IPS-18c (cell line): ENCODE measurements at regions not wholly inside any gene's neighbourhood (a gene's known extent, or its start where the extent isn't known, plus 50 kb on each side); places are given as distances from the start of the nearest gene placed in this dataset.
"Not testable (repeated sequence)": the region's sequence is repeated elsewhere in the genome, so short reads cannot be mapped to it uniquely, and the experiment has no call there.

ENCODE experiments used
- H3K4me3 ChIP-seq: 2 replicates; pipeline ENCODE4 v1.7.0; 2013; ENCODE audit warnings: low read depth, mild to moderate bottlenecking, low read length, moderate library complexity; ENCODE audit not compliant: insufficient read depth
- H3K9me3 ChIP-seq: one replicate; pipeline ENCODE4 v1.6.1; 2013; ENCODE audit warnings: mild to moderate bottlenecking, low read length, moderate library complexity; ENCODE audit not compliant: control insufficient read depth, insufficient read depth

DNA sequence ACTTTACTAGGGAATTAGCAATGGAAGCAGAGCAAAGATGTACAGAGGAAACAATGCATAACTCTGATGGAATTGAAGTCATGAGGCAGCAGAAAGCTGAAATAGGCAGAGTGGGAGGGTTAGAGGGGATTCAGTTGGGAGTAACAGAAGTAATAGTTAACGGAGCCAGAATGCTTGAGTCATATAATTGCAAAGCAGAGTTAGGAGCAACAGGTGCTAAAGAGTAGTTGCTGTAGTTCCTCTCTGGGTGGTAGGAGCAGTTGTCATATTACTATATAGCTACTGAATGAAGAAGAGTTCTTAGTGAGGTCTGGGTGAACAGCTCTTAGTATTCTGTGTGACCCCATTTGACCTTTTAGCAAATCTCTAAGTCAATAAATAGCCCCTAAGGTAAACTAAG is 592.9 kb upstream of the CHD1 start:
- not testable (repeated sequence) for H3K4me3 ChIP-seq, H3K9me3 ChIP-seq

- H3K4me3 ChIP-seq, H3K9me3 ChIP-seq: not testable (repeated sequence)
Observed at GRCh38 chr5:99515864-99516490, 587.2 kb upstream of the CHD1 start.

DNA sequence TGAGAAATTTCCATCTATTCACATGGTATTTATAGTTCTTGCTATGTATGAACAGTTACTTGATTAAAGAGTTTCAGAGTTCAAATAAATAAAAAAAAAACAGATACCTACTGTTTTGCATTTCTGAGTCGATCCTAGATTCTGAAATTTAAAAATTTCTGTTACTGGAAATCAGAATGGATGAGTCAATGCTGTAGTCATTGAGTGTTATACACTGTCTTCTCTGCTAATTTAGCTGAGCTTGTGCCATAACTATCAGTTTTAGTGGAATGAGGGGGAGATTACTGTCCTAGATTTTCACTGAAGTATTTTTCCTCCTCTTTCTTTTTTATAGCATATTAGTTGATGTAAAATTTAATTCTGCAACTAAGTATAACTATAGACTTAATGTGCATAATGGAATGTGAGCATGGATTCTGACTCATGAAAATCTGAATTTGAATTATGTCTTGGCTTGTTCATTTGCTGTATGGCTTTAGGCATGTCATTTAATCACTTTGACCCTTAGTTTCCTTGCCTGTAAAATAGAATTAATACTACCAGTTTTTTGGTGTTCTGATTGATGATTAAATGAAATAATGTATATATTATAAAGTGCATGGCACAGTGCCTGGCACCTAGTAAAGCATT is 581.5 kb upstream of the CHD1 start:
- not testable (repeated sequence) for H3K4me3 ChIP-seq, H3K9me3 ChIP-seq

DNA sequence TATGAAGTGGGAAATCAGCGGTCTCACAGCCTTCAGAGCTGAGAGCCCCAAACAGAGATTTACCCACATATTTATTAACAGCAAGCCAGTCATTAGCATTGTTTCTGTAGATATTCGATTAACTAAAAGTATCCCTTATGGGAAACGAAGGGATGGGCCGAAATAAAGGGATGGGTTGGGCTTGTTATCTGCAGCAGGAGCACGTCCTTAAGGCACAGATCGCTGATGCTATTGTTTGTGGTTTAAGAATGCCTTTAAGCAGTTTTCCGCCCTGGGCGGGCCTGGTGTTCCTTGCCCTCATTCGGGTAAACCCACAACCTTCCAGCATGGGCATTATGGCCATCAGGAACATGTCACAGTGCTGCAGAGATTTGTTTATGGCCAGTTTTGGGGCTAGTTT is 580.3 kb upstream of the CHD1 start:
- not testable (repeated sequence) for H3K4me3 ChIP-seq, H3K9me3 ChIP-seq

- not testable (repeated sequence) for H3K9me3 ChIP-seq
Observed at GRCh38 chr5:99495456-99495855, 566.6 kb upstream of the CHD1 start.

GRCh38 chr5:99478450-99478849 is 549.6 kb upstream of the CHD1 start:
- not testable (repeated sequence) for H3K4me3 ChIP-seq

More at GRCh38 chr5:99495456-99495855, 566.6 kb upstream of the CHD1 start:
- H3K4me3 ChIP-seq: not testable (repeated sequence)

DNA sequence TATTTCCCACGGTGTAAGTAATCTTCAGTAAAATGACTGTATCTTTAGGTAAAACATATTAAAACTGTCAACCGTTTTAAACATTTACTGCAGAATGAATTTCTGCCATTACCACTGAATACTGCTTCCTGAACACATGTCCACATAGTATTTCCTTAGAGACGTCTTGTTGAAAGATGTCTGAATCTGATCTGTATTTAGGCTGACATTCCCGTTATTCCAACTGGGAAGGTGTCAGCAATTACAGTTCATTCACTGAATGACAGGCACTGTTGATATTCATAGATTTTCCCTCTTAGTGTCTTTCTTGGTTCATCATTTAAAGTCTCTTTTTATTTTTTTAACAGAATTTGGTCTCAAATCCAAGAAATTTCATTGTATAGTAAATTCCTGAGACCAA is 544.5 kb upstream of the CHD1 start:
- H3K4me3 ChIP-seq, H3K9me3 ChIP-seq: not testable (repeated sequence)

More at GRCh38 chr5:99478450-99478849, 549.6 kb upstream of the CHD1 start:
- not testable (repeated sequence) for H3K9me3 ChIP-seq

GRCh38 chr5:99471726-99472125 is 542.9 kb upstream of the CHD1 start:
- H3K9me3 ChIP-seq, H3K4me3 ChIP-seq: not testable (repeated sequence)

GRCh38 chr5:99471178-99471577 is 542.4 kb upstream of the CHD1 start:
- H3K4me3 ChIP-seq, H3K9me3 ChIP-seq: not testable (repeated sequence)

DNA sequence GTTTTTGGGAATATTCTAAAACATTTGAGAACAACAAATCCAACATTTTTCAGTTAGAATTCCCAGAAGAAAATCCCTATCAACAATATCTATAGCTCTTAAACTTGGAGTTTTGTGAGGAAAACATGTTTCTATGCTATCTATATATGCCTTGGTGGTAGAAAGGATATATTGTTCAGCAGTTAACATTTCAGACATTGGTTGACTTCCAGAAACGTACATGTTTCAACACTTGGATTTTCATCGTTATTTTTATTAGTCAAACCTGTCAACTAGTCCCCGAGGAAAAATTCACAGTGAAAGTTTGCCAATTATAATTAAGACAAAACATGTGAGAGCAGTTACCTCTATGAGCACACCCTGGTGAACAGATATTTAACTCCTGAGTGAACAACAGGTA is 541.8 kb upstream of the CHD1 start:
- not testable (repeated sequence) for H3K9me3 ChIP-seq, H3K4me3 ChIP-seq

GRCh38 chr5:99460701-99461100 is 531.9 kb upstream of the CHD1 start:
- no peaks in the 10 kb centered on the region for H3K9me3 ChIP-seq
- H3K4me3 ChIP-seq: no peak overlapping the region

GRCh38 chr5:99453196-99453595 is 524.4 kb upstream of the CHD1 start:
- no peak overlapping the region for H3K4me3 ChIP-seq
- no peaks in the 10 kb centered on the region for H3K9me3 ChIP-seq

DNA sequence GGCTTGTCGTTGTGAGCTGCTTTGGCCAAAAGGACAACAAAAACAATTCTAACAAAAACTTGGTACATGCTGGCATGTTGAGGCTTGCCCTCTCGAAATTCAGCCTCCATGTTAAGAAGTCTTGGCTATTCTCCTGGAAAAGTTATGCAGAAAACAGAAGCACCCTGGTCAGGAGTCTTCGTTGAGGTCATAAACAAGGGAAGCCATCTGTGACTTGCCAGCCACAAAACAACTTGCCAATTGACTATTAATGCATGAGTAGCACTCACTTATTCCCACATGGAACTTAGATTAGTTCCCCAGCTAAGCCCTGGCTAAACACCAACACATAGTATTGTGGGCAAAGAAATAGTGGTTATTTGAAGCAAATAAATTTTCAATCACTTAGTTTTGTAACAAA is 521.0 kb upstream of the CHD1 start:
- Histone ChIP-seq H3K4me3 (no peak overlapping the region), H3K9me3 (no peaks in the 10 kb centered on the region)

DNA sequence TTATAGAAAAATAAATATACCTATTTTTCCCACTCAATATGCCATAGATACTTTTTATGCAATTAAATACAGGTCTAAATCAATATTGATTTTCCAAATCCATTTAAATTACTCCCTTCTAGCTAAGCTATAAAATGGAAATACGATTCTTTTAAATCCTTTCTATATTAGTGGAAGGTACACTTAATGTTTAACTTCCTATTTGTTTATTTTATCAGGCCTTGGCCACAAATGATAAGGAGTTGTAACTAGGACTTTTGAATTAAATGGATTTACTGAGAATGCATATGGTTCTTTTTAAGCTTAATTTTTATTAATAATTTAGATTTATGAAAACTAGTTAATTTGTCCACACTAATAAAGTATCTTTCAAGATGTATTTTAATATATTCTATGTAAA is 517.0 kb upstream of the CHD1 start:
- no peak overlapping the region for H3K4me3 ChIP-seq
- H3K9me3 ChIP-seq: no peaks in the 10 kb centered on the region

GRCh38 chr5:99441235-99441634 is 512.4 kb upstream of the CHD1 start:
- H3K4me3 ChIP-seq: no peak overlapping the region
- H3K9me3 ChIP-seq: no peaks in the 10 kb centered on the region

DNA sequence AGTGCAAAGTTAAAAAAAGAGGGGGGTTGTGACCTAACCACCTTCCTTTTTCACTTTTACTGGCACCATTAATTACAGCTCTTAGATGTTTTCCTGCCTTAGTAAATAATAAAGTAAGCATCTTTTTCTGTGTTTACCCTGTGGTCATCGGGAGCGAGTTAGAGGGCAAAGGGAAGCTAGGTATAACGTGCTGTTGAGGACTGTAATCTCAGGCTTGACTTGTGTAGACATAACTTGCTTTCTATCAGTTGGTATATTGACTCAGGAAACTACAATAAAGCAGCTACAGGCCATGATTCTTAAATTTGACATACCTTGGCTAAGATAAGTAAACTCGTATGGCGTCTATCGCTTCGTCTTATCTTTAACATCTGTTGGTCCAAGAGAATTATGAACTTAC is 509.8 kb upstream of the CHD1 start:
- no peaks in the 10 kb centered on the region for H3K9me3 ChIP-seq

GRCh38 chr5:99437986-99438385 is 509.2 kb upstream of the CHD1 start:
- H3K4me3 ChIP-seq: no peak overlapping the region
- no peaks in the 10 kb centered on the region for H3K9me3 ChIP-seq

More for the DNA sequence above, 509.8 kb upstream of the CHD1 start:
- no peak overlapping the region for H3K4me3 ChIP-seq

DNA sequence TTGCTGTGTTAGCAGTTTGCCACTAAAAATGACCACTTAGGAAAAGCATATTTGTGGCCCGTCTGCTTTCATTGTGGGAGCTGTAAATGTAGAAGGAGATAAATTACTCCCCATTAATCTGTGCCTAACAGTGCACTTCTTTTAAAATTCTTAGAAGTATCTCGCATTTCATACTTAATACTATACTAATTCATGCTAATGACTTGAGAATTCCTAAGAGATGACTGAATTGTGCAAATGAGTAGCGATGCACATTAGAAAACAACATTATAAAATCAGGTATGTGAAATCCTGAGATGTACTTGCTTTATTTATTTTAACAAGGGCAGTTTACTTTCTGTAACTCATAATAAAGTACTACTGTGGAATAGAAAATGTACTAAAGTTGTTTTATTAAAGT is 494.6 kb upstream of the CHD1 start:
- not testable (repeated sequence) for H3K9me3 ChIP-seq

DNA sequence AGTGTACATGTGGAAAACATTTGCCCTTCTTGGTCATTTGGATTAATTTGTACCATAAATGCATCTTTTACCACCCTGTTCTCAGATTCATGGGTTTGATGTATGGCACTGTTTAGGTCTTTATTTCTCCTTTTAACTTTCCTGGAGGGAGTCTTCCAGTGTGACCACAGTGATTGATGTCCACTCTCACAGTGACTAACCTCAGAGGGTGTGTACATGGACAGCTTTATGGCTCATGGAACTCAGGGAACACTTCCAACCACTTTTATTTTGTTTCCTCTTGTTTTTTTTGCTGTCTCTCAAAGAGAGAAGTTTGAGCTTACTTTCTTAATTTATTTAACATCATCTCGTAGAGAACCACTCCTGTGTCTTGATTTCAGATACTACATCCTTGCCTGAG is 489.8 kb upstream of the CHD1 start:
- not testable (repeated sequence) for H3K9me3 ChIP-seq, H3K4me3 ChIP-seq

More for the DNA sequence above, 494.6 kb upstream of the CHD1 start:
- not testable (repeated sequence) for H3K4me3 ChIP-seq
